Suprapubic skin (tissue), 4 donors: ENCODE measurements at regions not wholly inside any gene's neighbourhood (a gene's known extent, or its start where the extent isn't known, plus 50 kb on each side); places are given as distances from the start of the nearest gene placed in this dataset.
"Not testable (repeated sequence)": the region's sequence is repeated elsewhere in the genome, so short reads cannot be mapped to it uniquely, and the experiment has no call there.

Experiments
- DNase-seq, 2 donors: peaks; one replicate each; pipeline ENCODE4 v3.0.0-alpha.2; 2019; ENCODE audit warnings: low spot score in 2 of 2
- H3K27ac ChIP-seq: fragments of 200-600 bp; sonication (generic); one replicate; pipeline ENCODE4 v1.5.1; 2019
- H3K27me3 ChIP-seq: fragments of 200-600 bp; sonication (generic); one replicate; pipeline ENCODE4 v1.5.1; 2019
- H3K36me3 ChIP-seq: fragments of 200-600 bp; sonication (generic); one replicate; pipeline ENCODE4 v1.5.1; 2019
- H3K4me1 ChIP-seq: fragments of 200-600 bp; sonication (generic); one replicate; pipeline ENCODE4 v1.5.1; 2019
- H3K4me3 ChIP-seq: fragments of 200-600 bp; sonication (generic); one replicate; pipeline ENCODE4 v1.5.1; 2019; ENCODE audit warnings: mild to moderate bottlenecking
- H3K9me3 ChIP-seq: fragments of 200-600 bp; sonication (generic); one replicate; pipeline ENCODE4 v1.5.1; 2019
- EP300 ChIP-seq: sonication (generic); formaldehyde crosslinking; IDR thresholded peaks from one replicate; pipeline ENCODE4 v1.6.1; 2017; ENCODE audit warnings: antibody characterized with exemption
- POLR2A ChIP-seq, 2 donors: fragments of 450-650 bp; IDR thresholded peaks; one replicate each; pipeline ENCODE4 v1.6.1; 2017; ENCODE audit warnings: antibody characterized with exemption in 2 of 2, mild to moderate bottlenecking in 2 of 2, moderate library complexity in 2 of 2
- POLR2AphosphoS5 ChIP-seq, 3 donors: sonication (generic); formaldehyde crosslinking; IDR thresholded peaks; one replicate each; pipeline ENCODE4 v1.6.1; 2017; ENCODE audit warnings: antibody characterized with exemption in 3 of 3
- WGBS: methylation state at CpG from one replicate; pipeline ENCODE4 v1.1.5; 2018; 5-methylcytosine and 5-hydroxymethylcytosine counted together
- TF ChIP-seq, protein P1 (sequence below), 2 donors: fragments of 200-600 bp in 1 of 2; fragments of 450-650 bp in 1 of 2; sonication (generic) in 1 of 2; IDR thresholded peaks; one replicate each; pipeline ENCODE4 v1.5.1; 2016 to 2019; ENCODE audit warnings: antibody characterized with exemption in 2 of 2, mild to moderate bottlenecking in 1 of 2, moderate library complexity in 1 of 2

DNA sequence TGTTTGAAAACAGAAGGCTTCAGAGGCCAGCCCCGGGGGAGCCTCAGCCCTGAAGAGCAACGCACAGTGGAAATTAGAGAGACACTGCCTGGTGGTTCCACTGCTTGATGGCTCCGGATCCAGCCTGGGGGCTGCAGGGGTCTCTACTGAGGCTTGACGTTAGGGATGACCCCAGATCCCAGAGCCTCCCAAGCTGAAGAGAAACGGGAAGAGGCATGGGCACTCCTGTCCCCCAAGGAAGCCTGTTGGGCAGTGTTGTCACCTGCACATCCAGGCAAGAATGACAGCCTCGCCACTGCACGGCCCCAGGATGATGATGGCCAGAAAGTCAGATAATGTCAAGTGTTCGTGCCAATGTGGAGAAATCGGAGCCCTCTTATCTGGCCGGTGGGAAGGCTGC lies 56.8 kb upstream of the FGF3 start:
- DNase-seq, result peak; percentile 25 to 54

DNA sequence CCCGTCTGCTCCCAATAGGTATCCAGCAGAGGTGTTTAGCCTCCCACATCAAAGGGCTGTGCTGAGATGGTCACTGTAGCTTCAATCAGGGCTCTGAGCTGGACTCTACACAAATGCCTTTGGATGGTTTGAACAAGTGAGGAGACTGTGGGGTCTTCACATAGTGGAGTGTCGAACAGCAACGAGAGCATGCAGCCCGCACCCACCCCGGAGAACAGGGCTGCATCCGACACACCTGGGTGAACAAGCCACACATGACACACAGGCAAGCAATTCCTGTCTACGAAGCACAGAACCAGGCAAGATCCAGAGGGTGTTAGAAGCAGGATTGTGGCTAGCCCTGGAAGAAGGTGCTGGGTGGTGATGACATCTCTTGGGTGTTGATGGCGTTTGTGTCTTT lies 58.0 kb upstream of the FGF3 start:
- Histone ChIP-seq H3K27me3 (peaks cover 15% of the 10 kb centered on the region), H3K4me1 (no peaks in the 10 kb centered on the region), H3K36me3 (no peaks in the 10 kb centered on the region), H3K27ac (no peak overlapping the region), H3K9me3 (no peaks in the 10 kb centered on the region), H3K4me3 (no peak overlapping the region)
- peak in 1 of 2 donors; percentile 50 for DNase-seq
- TF ChIP-seq, protein P1, sequence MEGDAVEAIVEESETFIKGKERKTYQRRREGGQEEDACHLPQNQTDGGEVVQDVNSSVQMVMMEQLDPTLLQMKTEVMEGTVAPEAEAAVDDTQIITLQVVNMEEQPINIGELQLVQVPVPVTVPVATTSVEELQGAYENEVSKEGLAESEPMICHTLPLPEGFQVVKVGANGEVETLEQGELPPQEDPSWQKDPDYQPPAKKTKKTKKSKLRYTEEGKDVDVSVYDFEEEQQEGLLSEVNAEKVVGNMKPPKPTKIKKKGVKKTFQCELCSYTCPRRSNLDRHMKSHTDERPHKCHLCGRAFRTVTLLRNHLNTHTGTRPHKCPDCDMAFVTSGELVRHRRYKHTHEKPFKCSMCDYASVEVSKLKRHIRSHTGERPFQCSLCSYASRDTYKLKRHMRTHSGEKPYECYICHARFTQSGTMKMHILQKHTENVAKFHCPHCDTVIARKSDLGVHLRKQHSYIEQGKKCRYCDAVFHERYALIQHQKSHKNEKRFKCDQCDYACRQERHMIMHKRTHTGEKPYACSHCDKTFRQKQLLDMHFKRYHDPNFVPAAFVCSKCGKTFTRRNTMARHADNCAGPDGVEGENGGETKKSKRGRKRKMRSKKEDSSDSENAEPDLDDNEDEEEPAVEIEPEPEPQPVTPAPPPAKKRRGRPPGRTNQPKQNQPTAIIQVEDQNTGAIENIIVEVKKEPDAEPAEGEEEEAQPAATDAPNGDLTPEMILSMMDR (IDR thresholded peaks at IDR 0.05), result no peak
- TF ChIP-seq POLR2AphosphoS5 (IDR thresholded peaks at IDR 0.05), result no peak
- TF ChIP-seq EP300, result no peak
- TF ChIP-seq POLR2A (IDR thresholded peaks at IDR 0.05), result no peak
- WGBS, result 100% methylated on average over 3 of the region's 8 CpGs

More for the DNA sequence above, 56.8 kb upstream of the FGF3 start:
- 86% methylated on average over 10 of the region's 10 CpGs for WGBS
- Histone ChIP-seq H3K9me3 (no peaks in the 10 kb centered on the region), H3K27ac (no peak overlapping the region), H3K27me3 (peaks cover 13% of the 10 kb centered on the region), H3K36me3 (no peaks in the 10 kb centered on the region), H3K4me1 (no peaks in the 10 kb centered on the region), H3K4me3 (no peak overlapping the region)
- TF ChIP-seq, protein P1 (IDR thresholded peaks at IDR 0.05), result no peak
- TF ChIP-seq POLR2AphosphoS5 (IDR thresholded peaks at IDR 0.05) (no peak), EP300 (no peak), POLR2A (IDR thresholded peaks at IDR 0.05) (no peak)

DNA sequence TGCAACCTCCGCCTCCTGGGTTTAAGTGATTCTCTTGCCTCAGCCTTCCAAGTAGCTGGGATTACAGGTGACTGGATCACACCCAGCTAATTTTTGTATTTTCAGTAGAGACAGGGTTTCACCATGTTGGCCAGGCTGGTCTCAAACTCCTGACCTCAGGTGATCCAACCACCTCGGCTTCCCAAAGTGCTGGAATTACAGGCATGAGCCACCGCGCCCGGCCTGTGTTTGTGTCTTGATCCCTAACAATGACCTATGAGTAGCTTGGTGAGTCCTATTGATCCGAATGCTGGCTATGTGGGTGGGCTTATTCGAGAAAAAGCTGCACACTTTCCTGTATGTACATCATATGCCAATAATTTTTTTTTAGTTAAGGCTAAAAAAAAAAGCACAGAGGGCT lies 58.5 kb upstream of the FGF3 start:
- H3K36me3 ChIP-seq, H3K4me1 ChIP-seq, H3K4me3 ChIP-seq, H3K9me3 ChIP-seq, H3K27ac ChIP-seq: not testable (repeated sequence)
- peaks cover 15% of the 10 kb centered on the region for H3K27me3 ChIP-seq
- WGBS, result 93% methylated on average over 7 of the region's 7 CpGs
- DNase-seq, result peak in 1 of 2 donors; percentile 21

DNA sequence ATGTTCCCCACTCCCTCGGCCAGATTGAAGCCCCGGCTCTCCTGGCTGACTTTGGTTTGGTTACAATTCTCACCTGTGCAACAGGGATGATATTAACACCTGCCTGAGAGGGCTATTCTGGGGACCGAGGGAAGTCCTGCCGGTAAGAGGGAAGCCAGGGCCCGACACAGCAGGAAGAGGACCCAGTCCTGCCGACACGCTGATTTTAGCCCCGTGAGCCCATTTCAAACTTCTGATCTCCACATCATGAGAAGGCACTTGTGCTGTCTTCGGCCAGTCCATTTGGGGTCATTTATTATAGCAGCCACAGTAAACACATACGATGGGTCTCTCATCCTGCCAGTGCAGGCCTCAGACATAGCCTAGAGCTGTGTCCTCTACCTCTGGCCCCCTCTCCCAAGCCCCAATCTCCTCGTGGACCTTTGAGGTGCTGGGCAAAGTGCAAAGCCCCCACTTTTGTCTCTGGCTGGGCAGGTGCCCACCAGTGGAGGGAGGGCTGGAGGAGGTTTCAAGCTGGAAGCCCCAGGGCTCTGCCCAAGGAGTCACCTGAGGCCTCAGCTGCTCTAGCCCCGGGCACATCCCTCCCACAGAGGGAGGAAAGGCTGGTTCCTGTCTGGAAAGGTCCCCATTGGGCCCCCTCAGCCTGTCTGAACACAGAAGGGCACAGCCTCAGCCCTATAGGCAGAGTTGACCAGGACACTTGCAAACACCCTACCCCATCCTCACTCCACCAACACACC lies 59.1 kb upstream of the FGF3 start:
- WGBS, result 69% methylated on average over 9 of the region's 12 CpGs
- Histone ChIP-seq H3K9me3 (no peaks in the 10 kb centered on the region), H3K36me3 (no peaks in the 10 kb centered on the region), H3K4me1 (no peaks in the 10 kb centered on the region), H3K27ac (no peak overlapping the region), H3K27me3 (peaks cover 15% of the 10 kb centered on the region), H3K4me3 (no peak overlapping the region)
- DNase-seq, result peak in 1 of 2 donors; percentile 26
- no peak for TF ChIP-seq EP300
- TF ChIP-seq, protein P1 (IDR thresholded peaks at IDR 0.05), result no peak
- TF ChIP-seq POLR2A (IDR thresholded peaks at IDR 0.05), result no peak
- TF ChIP-seq POLR2AphosphoS5 (IDR thresholded peaks at IDR 0.05), result no peak

DNA sequence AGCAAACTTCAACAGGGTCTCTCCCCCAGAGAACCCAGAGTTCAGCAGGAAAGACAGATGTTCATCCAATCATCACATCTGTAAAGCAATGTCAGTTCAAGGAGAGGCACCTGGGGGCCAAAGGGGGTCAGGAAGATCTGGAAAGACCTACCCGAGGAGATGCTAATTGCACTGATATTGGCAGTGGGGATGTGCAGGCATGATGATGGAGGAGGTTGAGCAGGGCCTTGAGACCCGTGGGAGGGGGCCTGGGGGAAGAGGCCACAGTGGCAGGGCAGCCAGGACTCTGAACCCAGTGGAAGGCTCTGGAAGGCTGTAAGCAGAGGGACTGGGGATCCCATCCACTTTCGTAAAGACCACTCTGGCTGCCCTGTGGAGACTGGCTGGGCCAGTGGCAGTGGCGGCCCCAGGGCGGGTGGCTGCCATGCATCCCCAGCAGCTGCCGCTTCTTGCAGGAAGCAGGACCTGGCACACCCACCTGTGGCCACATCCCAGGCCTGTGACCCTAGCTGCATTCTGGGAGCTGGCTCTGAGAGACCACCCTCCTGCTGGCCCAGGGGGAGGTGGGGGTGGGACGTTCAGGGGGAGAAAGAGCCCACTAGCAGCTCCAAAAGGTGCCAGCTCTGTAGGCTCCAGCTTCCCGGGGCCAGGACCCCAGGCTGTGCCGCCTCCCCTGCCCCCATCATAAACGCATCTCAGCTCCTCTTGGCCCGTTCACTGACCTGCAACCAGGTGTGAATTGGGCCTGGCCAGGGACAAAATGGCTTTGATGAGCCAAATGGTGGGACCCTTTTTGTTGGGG lies 59.9 kb upstream of the FGF3 start:
- TF ChIP-seq EP300 (no peak), POLR2A (IDR thresholded peaks at IDR 0.05) (no peak), POLR2AphosphoS5 (IDR thresholded peaks at IDR 0.05) (no peak)
- TF ChIP-seq, protein P1 (IDR thresholded peaks at IDR 0.05), result no peak
- H3K27me3 ChIP-seq, result peaks cover 22% of the 10 kb centered on the region
- DNase-seq, result peak; percentile 52 to 70
- 70% methylated on average over 9 of the region's 11 CpGs for WGBS
- H3K4me1 ChIP-seq, result no peaks in the 10 kb centered on the region
- H3K36me3 ChIP-seq, result no peaks in the 10 kb centered on the region
- H3K27ac ChIP-seq, result no peak overlapping the region
- no peaks in the 10 kb centered on the region for H3K9me3 ChIP-seq
- no peak overlapping the region for H3K4me3 ChIP-seq
